ENCODE measurements at regions not wholly inside any gene's neighbourhood (a gene's known extent, or its start where the extent isn't known, plus 50 kb on each side); places are given as distances from the start of the nearest gene placed in this dataset.

DNA sequence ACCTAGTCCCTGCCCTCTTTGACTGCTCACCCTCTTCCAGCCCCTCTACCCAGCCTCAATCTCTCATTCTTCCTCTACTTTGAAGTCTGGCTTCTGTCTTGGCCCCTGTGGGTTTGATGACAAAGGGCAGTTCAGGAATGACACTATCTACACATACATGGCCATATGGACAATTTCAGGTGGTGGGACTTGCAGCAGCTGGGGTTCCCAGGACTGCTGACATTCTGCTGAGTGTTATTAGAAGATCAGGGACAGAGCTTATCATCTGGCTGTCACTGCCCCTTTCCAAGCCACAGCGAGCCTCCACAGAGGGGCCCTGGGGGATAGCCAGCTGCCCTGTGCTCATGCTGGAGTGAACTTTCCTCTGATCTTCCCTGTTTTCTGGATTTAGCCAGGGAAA, 97.4 kb upstream of the IPO9 start:
- TF ChIP-seq, protein P1, sequence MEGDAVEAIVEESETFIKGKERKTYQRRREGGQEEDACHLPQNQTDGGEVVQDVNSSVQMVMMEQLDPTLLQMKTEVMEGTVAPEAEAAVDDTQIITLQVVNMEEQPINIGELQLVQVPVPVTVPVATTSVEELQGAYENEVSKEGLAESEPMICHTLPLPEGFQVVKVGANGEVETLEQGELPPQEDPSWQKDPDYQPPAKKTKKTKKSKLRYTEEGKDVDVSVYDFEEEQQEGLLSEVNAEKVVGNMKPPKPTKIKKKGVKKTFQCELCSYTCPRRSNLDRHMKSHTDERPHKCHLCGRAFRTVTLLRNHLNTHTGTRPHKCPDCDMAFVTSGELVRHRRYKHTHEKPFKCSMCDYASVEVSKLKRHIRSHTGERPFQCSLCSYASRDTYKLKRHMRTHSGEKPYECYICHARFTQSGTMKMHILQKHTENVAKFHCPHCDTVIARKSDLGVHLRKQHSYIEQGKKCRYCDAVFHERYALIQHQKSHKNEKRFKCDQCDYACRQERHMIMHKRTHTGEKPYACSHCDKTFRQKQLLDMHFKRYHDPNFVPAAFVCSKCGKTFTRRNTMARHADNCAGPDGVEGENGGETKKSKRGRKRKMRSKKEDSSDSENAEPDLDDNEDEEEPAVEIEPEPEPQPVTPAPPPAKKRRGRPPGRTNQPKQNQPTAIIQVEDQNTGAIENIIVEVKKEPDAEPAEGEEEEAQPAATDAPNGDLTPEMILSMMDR (IDR thresholded peaks at IDR 0.05; ENCODE audit: low read depth, low read length), result no peak
- TF ChIP-seq POLR2A (IDR thresholded peaks at IDR 0.05; ENCODE audit: extremely low read depth, insufficient read length), result no peak

Measured in NB4 (cell line).